ENCODE measurements at regions not wholly inside any gene's neighbourhood (a gene's known extent, or its start where the extent isn't known, plus 50 kb on each side); places are given as distances from the start of the nearest gene placed in this dataset.

DNA sequence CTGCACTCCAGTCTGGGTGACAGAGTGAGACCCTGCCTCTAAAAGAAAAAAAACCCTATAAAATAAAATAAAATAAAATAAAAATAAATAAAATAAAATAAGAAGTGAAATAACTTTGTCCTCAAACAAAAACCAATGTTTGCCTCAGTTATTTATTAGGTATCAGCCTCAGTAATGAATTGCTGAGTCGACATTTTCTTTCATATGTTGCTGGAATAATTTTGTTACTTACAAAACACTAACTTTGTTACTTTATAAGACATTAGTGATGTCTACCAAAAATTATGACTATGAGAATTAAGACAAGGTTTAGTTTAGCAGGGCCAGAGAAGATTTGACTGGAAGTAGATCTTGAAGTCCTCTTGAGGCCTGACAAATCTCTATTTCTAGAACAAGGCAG, 2074.5 kb upstream of the PCDH20 start:
- TF ChIP-seq, protein P1, sequence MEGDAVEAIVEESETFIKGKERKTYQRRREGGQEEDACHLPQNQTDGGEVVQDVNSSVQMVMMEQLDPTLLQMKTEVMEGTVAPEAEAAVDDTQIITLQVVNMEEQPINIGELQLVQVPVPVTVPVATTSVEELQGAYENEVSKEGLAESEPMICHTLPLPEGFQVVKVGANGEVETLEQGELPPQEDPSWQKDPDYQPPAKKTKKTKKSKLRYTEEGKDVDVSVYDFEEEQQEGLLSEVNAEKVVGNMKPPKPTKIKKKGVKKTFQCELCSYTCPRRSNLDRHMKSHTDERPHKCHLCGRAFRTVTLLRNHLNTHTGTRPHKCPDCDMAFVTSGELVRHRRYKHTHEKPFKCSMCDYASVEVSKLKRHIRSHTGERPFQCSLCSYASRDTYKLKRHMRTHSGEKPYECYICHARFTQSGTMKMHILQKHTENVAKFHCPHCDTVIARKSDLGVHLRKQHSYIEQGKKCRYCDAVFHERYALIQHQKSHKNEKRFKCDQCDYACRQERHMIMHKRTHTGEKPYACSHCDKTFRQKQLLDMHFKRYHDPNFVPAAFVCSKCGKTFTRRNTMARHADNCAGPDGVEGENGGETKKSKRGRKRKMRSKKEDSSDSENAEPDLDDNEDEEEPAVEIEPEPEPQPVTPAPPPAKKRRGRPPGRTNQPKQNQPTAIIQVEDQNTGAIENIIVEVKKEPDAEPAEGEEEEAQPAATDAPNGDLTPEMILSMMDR (conservative IDR thresholded peaks at IDR 0.05; ENCODE audit: low read length) = no peak
- TF ChIP-seq EZH2phosphoT487 (IDR thresholded peaks at IDR 0.05; ENCODE audit: borderline replicate concordance) = no peak
- Histone ChIP-seq H3F3A (ENCODE audit: low read depth) (no peaks in the 10 kb centered on the region), H3K4me3 (ENCODE audit: low read length, poor library complexity, severe bottlenecking) (no peak overlapping the region), H3K36me3 (ENCODE audit: insufficient read depth, low read length) (no peaks in the 10 kb centered on the region), H3K4me2 (ENCODE audit: low read depth, low read length, poor library complexity, severe bottlenecking) (no peak overlapping the region), H2AFZ (ENCODE audit: low read length) (no peak overlapping the region), H3K4me1 (ENCODE audit: insufficient read depth, low read length, poor library complexity, severe bottlenecking) (no peaks in the 10 kb centered on the region), H3K9me3 (ENCODE audit: insufficient read depth, low read depth, low read length) (no peaks in the 10 kb centered on the region), H4K20me1 (ENCODE audit: insufficient read depth, low read length, poor library complexity, severe bottlenecking) (no peaks in the 10 kb centered on the region), H3K9ac (ENCODE audit: low read depth, low read length, poor library complexity, severe bottlenecking) (no peak overlapping the region), H3K79me2 (ENCODE audit: insufficient read depth, low read length) (no peaks in the 10 kb centered on the region), H3K9me2 (replicated peaks; ENCODE audit: low read depth, low read length) (no peaks in the 10 kb centered on the region), H3K27me3 (ENCODE audit: insufficient read depth, low read length, poor library complexity, severe bottlenecking) (no peaks in the 10 kb centered on the region)

DNA sequence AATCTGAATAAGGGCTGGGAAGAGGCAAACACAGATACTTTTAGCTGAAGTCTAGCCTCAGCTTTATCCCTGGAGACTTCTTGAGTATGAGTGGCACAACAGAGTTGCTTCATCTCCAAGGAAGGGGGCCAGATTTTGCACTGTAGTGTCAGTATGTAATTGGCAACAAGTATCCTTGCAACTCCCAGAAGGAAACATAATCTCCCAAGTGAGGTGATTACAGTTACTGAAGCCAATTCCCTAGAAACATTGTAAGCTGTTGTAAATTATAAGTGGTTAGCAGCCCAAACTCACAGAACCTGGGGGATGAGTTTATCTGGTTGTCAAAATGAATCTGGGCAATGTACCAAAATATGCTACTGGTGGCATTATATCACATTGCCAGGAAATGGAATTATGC, 2065.7 kb upstream of the PCDH20 start:
- Histone ChIP-seq H3F3A (ENCODE audit: low read depth) (no peaks in the 10 kb centered on the region), H3K79me2 (ENCODE audit: insufficient read depth, low read length) (no peaks in the 10 kb centered on the region)

DNA sequence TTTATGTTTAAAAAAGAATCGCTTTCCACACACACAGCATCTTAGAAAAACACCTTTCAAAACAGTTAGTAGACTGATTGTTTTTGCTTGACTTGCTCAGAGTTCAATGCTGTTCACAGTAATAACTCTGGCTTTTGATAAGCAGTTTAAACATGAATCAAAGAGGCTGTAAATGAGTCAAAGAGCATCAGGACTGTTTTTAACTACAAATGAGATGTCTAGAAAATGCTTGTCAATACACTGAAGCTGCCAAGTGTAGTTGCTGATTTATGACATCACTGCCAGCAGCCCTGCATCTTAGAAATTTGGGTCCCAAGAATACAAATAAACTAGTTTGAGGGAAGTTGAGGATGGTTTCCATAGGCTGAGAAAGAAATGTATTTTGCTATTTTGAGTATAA, 2057.1 kb upstream of the PCDH20 start:
- H3K4me2 ChIP-seq (ENCODE audit: low read depth, low read length, poor library complexity, severe bottlenecking) = no peak overlapping the region
- no peak overlapping the region for H3K4me3 ChIP-seq (ENCODE audit: low read length, poor library complexity, severe bottlenecking)
- TF ChIP-seq EZH2phosphoT487 (IDR thresholded peaks at IDR 0.05; ENCODE audit: borderline replicate concordance) = no peak
- TF ChIP-seq, protein P1 (conservative IDR thresholded peaks at IDR 0.05; ENCODE audit: low read length) = no peak
- no peaks in the 10 kb centered on the region for H3F3A ChIP-seq (ENCODE audit: low read depth)
- no peaks in the 10 kb centered on the region for H3K36me3 ChIP-seq (ENCODE audit: insufficient read depth, low read length)
- H3K9me3 ChIP-seq (ENCODE audit: insufficient read depth, low read depth, low read length) = no peaks in the 10 kb centered on the region
- no peak overlapping the region for H3K9ac ChIP-seq (ENCODE audit: low read depth, low read length, poor library complexity, severe bottlenecking)
- no peaks in the 10 kb centered on the region for H3K79me2 ChIP-seq (ENCODE audit: insufficient read depth, low read length)
- H4K20me1 ChIP-seq (ENCODE audit: insufficient read depth, low read length, poor library complexity, severe bottlenecking) = no peaks in the 10 kb centered on the region
- H3K27me3 ChIP-seq (ENCODE audit: insufficient read depth, low read length, poor library complexity, severe bottlenecking) = no peaks in the 10 kb centered on the region
- no peak overlapping the region for H2AFZ ChIP-seq (ENCODE audit: low read length)
- H3K4me1 ChIP-seq (ENCODE audit: insufficient read depth, low read length, poor library complexity, severe bottlenecking) = no peaks in the 10 kb centered on the region
- H3K9me2 ChIP-seq (replicated peaks; ENCODE audit: low read depth, low read length) = no peaks in the 10 kb centered on the region

More for the DNA sequence above, 2065.7 kb upstream of the PCDH20 start:
- Histone ChIP-seq H3K9ac (ENCODE audit: low read depth, low read length, poor library complexity, severe bottlenecking) (no peak overlapping the region), H3K9me3 (ENCODE audit: insufficient read depth, low read depth, low read length) (no peaks in the 10 kb centered on the region), H3K4me2 (ENCODE audit: low read depth, low read length, poor library complexity, severe bottlenecking) (no peak overlapping the region), H2AFZ (ENCODE audit: low read length) (no peak overlapping the region), H3K9me2 (replicated peaks; ENCODE audit: low read depth, low read length) (no peaks in the 10 kb centered on the region), H3K27me3 (ENCODE audit: insufficient read depth, low read length, poor library complexity, severe bottlenecking) (no peaks in the 10 kb centered on the region), H3K36me3 (ENCODE audit: insufficient read depth, low read length) (no peaks in the 10 kb centered on the region), H4K20me1 (ENCODE audit: insufficient read depth, low read length, poor library complexity, severe bottlenecking) (no peaks in the 10 kb centered on the region), H3K4me1 (ENCODE audit: insufficient read depth, low read length, poor library complexity, severe bottlenecking) (no peaks in the 10 kb centered on the region), H3K4me3 (ENCODE audit: low read length, poor library complexity, severe bottlenecking) (no peak overlapping the region)
- TF ChIP-seq, protein P1 (conservative IDR thresholded peaks at IDR 0.05; ENCODE audit: low read length) = no peak
- TF ChIP-seq EZH2phosphoT487 (IDR thresholded peaks at IDR 0.05; ENCODE audit: borderline replicate concordance) = no peak

All from Loucy (cell line).